IMR-90 (cell line): ENCODE measurements at regions not wholly inside any gene's neighbourhood (a gene's known extent, or its start where the extent isn't known, plus 50 kb on each side); places are given as distances from the start of the nearest gene placed in this dataset.

Source experiments
- ATAC-seq: fragments of 200-7000 bp; cut with Tn5 transposase; 2 replicates; pipeline ENCODE4 v1.9.1; 2020; ENCODE audit warnings: low read depth, mild to moderate bottlenecking, moderate library complexity
- BruUV-seq: library from RNA; stranded (reverse); fragments of 400-500 nt; replicated peaks from 2 replicates; lab custom pipeline; 2021; lab: Mats Ljungman, UMichigan
- CTCF ChIA-PET: fragments of 300-600 bp; formaldehyde crosslinking; extraction: SDS; loops from one replicate; lab custom pipeline; 2021; ENCODE audit warnings: antibody characterized with exemption; lab: Yijun Ruan, JAX
- POLR2A ChIA-PET: fragments of 300-600 bp; sonication (Branson Sonifier 250); formaldehyde crosslinking; loops from one replicate; lab custom pipeline; 2022; ENCODE audit warnings: antibody characterized with exemption; ENCODE audit not compliant: unreplicated experiment; lab: Charles Lee
- DNase-seq: peaks from one replicate; pipeline ENCODE4 v3.0.0; 2013
- H2AFZ ChIP-seq: replicated peaks from 2 replicates; pipeline ENCODE3; 2013; ENCODE audit warnings: low read length, mild to moderate bottlenecking; ENCODE audit not compliant: poor library complexity
- H2AK5ac ChIP-seq: 2 replicates; pipeline ENCODE4 v1.6.1; 2013; ENCODE audit warnings: low read depth, low read length, inconsistent platforms
- H2AK9ac ChIP-seq: replicated peaks from 2 replicates; pipeline ENCODE3; 2013; ENCODE audit warnings: mild to moderate bottlenecking, low read depth, low read length, moderate library complexity; ENCODE audit not compliant: poor library complexity
- H2BK120ac ChIP-seq: 2 replicates; pipeline ENCODE4 v1.6.1; 2013; ENCODE audit warnings: low read depth, low read length, inconsistent platforms
- H2BK15ac ChIP-seq: 3 replicates; pipeline ENCODE4 v1.6.1; 2013; ENCODE audit warnings: low read depth, low read length, inconsistent platforms
- H2BK20ac ChIP-seq: 2 replicates; pipeline ENCODE4 v1.6.1; 2013; ENCODE audit warnings: low read depth, mild to moderate bottlenecking, inconsistent platforms, low read length, moderate library complexity
- H2BK5ac ChIP-seq: 2 replicates; pipeline ENCODE4 v1.6.1; 2013; ENCODE audit warnings: mild to moderate bottlenecking, low read depth, low read length, inconsistent platforms; ENCODE audit not compliant: poor library complexity, severe bottlenecking
- H3K14ac ChIP-seq: replicated peaks from 2 replicates; pipeline ENCODE4 v1.6.1; 2013; ENCODE audit warnings: low read depth, low read length, inconsistent platforms
- H3K18ac ChIP-seq: 2 replicates; pipeline ENCODE4 v1.6.1; 2013; ENCODE audit warnings: low read depth, low read length, control low read depth
- H3K23ac ChIP-seq: 2 replicates; pipeline ENCODE4 v1.6.1; 2013; ENCODE audit warnings: low read depth, low read length, inconsistent platforms
- H3K27ac ChIP-seq: 2 replicates; pipeline ENCODE4 v1.5.1; 2013; ENCODE audit warnings: mild to moderate bottlenecking, control low read depth, low read length; ENCODE audit not compliant: insufficient read depth
- H3K27me3 ChIP-seq: 2 replicates; pipeline ENCODE4 v1.6.1; 2013; ENCODE audit warnings: low read length; ENCODE audit not compliant: control insufficient read depth, insufficient read depth
- H3K36me3 ChIP-seq: 2 replicates; pipeline ENCODE4 v1.6.1; 2013; ENCODE audit warnings: low read length, mixed read lengths; ENCODE audit not compliant: control insufficient read depth, insufficient read depth
- H3K4ac ChIP-seq: 2 replicates; pipeline ENCODE4 v1.6.1; 2013; ENCODE audit warnings: low read depth, low read length, inconsistent platforms
- H3K4me1 ChIP-seq: 2 replicates; pipeline ENCODE4 v1.6.1; 2013; ENCODE audit warnings: low read length, mixed read lengths; ENCODE audit not compliant: control insufficient read depth, insufficient read depth
- H3K4me2 ChIP-seq: 2 replicates; pipeline ENCODE4 v1.6.1; 2013; ENCODE audit warnings: low read depth, mild to moderate bottlenecking, control low read depth, low read length, moderate library complexity
- H3K4me3 ChIP-seq: 2 replicates; pipeline ENCODE4 v1.5.1; 2013; ENCODE audit warnings: low read depth, mild to moderate bottlenecking, control low read depth, low read length, moderate library complexity; ENCODE audit not compliant: insufficient read depth
- H3K56ac ChIP-seq: 2 replicates; pipeline ENCODE4 v1.6.1; 2013; ENCODE audit warnings: low read length, inconsistent platforms; ENCODE audit not compliant: insufficient read depth; ENCODE audit errors: extremely low read depth
- H3K79me1 ChIP-seq, 2 experiments: 2 replicates each; pipeline ENCODE4 v1.6.1; 2013; ENCODE audit warnings: low read length in 2 of 2, inconsistent platforms in 1 of 2, low read depth in 1 of 2
- H3K9ac ChIP-seq: 2 replicates; pipeline ENCODE4 v1.6.1; 2013; ENCODE audit warnings: low read depth, low read length, control low read depth
- H3K9me1 ChIP-seq: 2 replicates; pipeline ENCODE4 v1.6.1; 2013; ENCODE audit warnings: low read length, inconsistent platforms; ENCODE audit not compliant: insufficient read depth
- H3K9me3 ChIP-seq: 2 replicates; pipeline ENCODE4 v1.6.1; 2013; ENCODE audit warnings: low read length; ENCODE audit not compliant: control insufficient read depth, insufficient read depth
- H4K20me1 ChIP-seq: 2 replicates; pipeline ENCODE4 v1.6.1; 2013; ENCODE audit warnings: low read length, inconsistent platforms; ENCODE audit not compliant: insufficient read depth
- H4K5ac ChIP-seq: 2 replicates; pipeline ENCODE4 v1.6.1; 2013; ENCODE audit warnings: mild to moderate bottlenecking, low read depth, low read length, control low read depth
- H4K8ac ChIP-seq, 2 experiments: 2 replicates each; pipeline ENCODE4 v1.6.1; 2013; ENCODE audit warnings: low read depth in 2 of 2, low read length in 2 of 2, control low read depth in 1 of 2, inconsistent platforms in 1 of 2
- H4K91ac ChIP-seq: 2 replicates; pipeline ENCODE4 v1.6.1; 2013; ENCODE audit warnings: low read depth, low read length, inconsistent platforms; ENCODE audit not compliant: insufficient read depth
- BHLHE40 ChIP-seq: fragments of 150-350 bp; IDR thresholded peaks from 2 replicates; pipeline ENCODE4 v1.6.1; 2016; ENCODE audit warnings: mild to moderate bottlenecking, low read depth, low read length
- CEBPB ChIP-seq: IDR thresholded peaks from 2 replicates; pipeline ENCODE4 v1.6.1; 2012; ENCODE audit warnings: low read depth, low read length, improper control_type of control experiment
- CHD1 ChIP-seq: IDR thresholded peaks from 2 replicates; pipeline ENCODE4 v1.6.1; 2012; ENCODE audit warnings: low read depth, low read length, improper control_type of control experiment
- FOS ChIP-seq: fragments of 150-350 bp; IDR thresholded peaks from 2 replicates; pipeline ENCODE4 v1.6.1; 2016; ENCODE audit warnings: low read depth, low read length
- MAFK ChIP-seq: IDR thresholded peaks from 2 replicates; pipeline ENCODE4 v1.6.1; 2012; ENCODE audit warnings: low read depth, low read length, improper control_type of control experiment
- MAZ ChIP-seq: IDR thresholded peaks from 2 replicates; pipeline ENCODE4 v1.6.1; 2012; ENCODE audit warnings: low read depth, mild to moderate bottlenecking, low read length, improper control_type of control experiment, moderate library complexity, borderline replicate concordance
- POLR2A ChIP-seq: IDR thresholded peaks from 2 replicates; pipeline ENCODE4 v1.6.1; 2012; ENCODE audit warnings: mild to moderate bottlenecking, low read depth, low read length
- RFX5 ChIP-seq: IDR thresholded peaks from 2 replicates; pipeline ENCODE4 v1.8.0; 2012; ENCODE audit warnings: low read depth, mild to moderate bottlenecking, low read length, moderate library complexity
- SMC3 ChIP-seq: fragments of 150-350 bp; IDR thresholded peaks from 2 replicates; pipeline ENCODE4 v1.6.1; 2016; ENCODE audit warnings: low read depth, mild to moderate bottlenecking, antibody characterized with exemption, low read length, moderate library complexity
- WGBS, 2 experiments: methylation state at CpG; one replicate each; pipeline versions ENCODE4 v1.1.5 to v1.1.7; 2013; ENCODE audit warnings: missing lambda C conversion rate in 2 of 2; ENCODE audit not compliant: insufficient read length in 1 of 2; ENCODE audit errors: extremely low coverage in 2 of 2; 5-methylcytosine and 5-hydroxymethylcytosine counted together
- dilution Hi-C: fragments of 300-500 bp; cut with HindIII; formaldehyde crosslinking; loops from one replicate; pipeline ENCODE4 v1.14.3; 2018; ENCODE audit warnings: low sequenced_read_pairs; ENCODE audit not compliant: unreplicated experiment
- in situ Hi-C: fragments of 300-500 bp; cut with MboI; formaldehyde crosslinking; loops from 3 replicates; pipeline ENCODE4 v1.14.3; 2019; ENCODE audit warnings: low sequenced_read_pairs, inconsistent platforms, mixed read lengths
- intact Hi-C: fragments of 100-400 bp; cut with micrococcal nuclease; formaldehyde crosslinking; loops from 2 replicates; pipeline ENCODE4 v1.10.0; 2022
- TF ChIP-seq, protein P1 (sequence below): fragments of 150-350 bp; IDR thresholded peaks from 2 replicates; pipeline ENCODE4 v1.6.1; 2016; ENCODE audit warnings: low read depth, mild to moderate bottlenecking, low read length, moderate library complexity, borderline replicate concordance
- TF ChIP-seq, protein P2 (sequence below): fragments of 150-350 bp; IDR thresholded peaks from 2 replicates; pipeline ENCODE4 v1.6.1; 2017; ENCODE audit warnings: mild to moderate bottlenecking, antibody characterized with exemption, low read length, low read depth

DNA sequence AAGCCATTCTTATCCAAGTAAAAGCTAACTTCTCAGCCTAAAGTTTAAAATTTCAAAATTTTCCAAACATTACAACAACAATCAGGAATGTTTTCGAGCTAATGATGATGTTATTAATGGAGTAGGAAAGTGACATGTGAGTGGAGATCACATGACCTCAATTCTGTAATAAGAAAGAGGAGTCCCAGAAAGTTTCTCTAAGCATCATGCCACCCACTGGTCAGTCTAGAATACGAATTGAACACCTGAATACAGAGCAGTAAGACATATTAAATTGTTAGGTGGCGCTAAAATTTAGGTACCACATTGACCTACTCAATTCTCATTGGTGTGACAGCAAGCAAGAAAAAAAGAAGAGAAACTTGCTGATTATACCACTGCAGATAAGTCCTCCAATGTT is 163.9 kb downstream of the DCLK3 start:
- H3K9me3 ChIP-seq: no peaks in the 10 kb centered on the region
- H3K9ac ChIP-seq: no peak overlapping the region
- dilution Hi-C loops: no loop called here
- H3K79me1 ChIP-seq: no peaks in the 10 kb centered on the region
- no peak overlapping the region for H2BK120ac ChIP-seq
- no peak overlapping the region for H4K8ac ChIP-seq
- H3K4me3 ChIP-seq: no peak overlapping the region
- H2BK15ac ChIP-seq: no peak overlapping the region
- intact Hi-C loops: loop anchor here (5.0 kb wide), 1 partner anchor 633 kb away; no protein-coding TSS in a partner anchor
- H3K27me3 ChIP-seq: no peaks in the 10 kb centered on the region
- H2AK5ac ChIP-seq: no peak overlapping the region
- H3K27ac ChIP-seq: no peak overlapping the region
- no peak overlapping the region for H3K18ac ChIP-seq
- H2BK20ac ChIP-seq: no peak overlapping the region
- DNase-seq (no peak), ATAC-seq (no peak)
- no peak overlapping the region for H2BK5ac ChIP-seq
- no peaks in the 10 kb centered on the region for H3K36me3 ChIP-seq
- H3K56ac ChIP-seq: no peak overlapping the region
- no TSS peak for BruUV-seq
- H3K4ac ChIP-seq: no peak overlapping the region
- WGBS, 2 experiments: no CpG with 5 or more reads among the region's 3 CpGs
- H3K14ac ChIP-seq: no peak overlapping the region
- no peak overlapping the region for H2AK9ac ChIP-seq
- H3K4me2 ChIP-seq: no peak overlapping the region
- H4K5ac ChIP-seq: no peak overlapping the region
- ChIA-PET POLR2A (no interaction called here), CTCF (interaction anchor here (1.0 kb wide), 1 partner anchor 30 kb away, joined by 3 read pairs; no protein-coding TSS in a partner anchor)
- H3K23ac ChIP-seq: no peak overlapping the region
- H3K9me1 ChIP-seq: no peaks in the 10 kb centered on the region
- H4K20me1 ChIP-seq: no peaks in the 10 kb centered on the region
- H4K91ac ChIP-seq: no peak overlapping the region
- H2AFZ ChIP-seq: no peak overlapping the region
- H3K4me1 ChIP-seq: no peaks in the 10 kb centered on the region
- no peak for TF ChIP-seq POLR2A
- TF ChIP-seq SMC3: no peak
- TF ChIP-seq RFX5: no peak
- TF ChIP-seq, protein P1, sequence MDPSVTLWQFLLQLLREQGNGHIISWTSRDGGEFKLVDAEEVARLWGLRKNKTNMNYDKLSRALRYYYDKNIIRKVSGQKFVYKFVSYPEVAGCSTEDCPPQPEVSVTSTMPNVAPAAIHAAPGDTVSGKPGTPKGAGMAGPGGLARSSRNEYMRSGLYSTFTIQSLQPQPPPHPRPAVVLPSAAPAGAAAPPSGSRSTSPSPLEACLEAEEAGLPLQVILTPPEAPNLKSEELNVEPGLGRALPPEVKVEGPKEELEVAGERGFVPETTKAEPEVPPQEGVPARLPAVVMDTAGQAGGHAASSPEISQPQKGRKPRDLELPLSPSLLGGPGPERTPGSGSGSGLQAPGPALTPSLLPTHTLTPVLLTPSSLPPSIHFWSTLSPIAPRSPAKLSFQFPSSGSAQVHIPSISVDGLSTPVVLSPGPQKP: no peak
- TF ChIP-seq CEBPB: no peak
- no peak for TF ChIP-seq FOS
- no peak for TF ChIP-seq BHLHE40
- TF ChIP-seq, protein P2, sequence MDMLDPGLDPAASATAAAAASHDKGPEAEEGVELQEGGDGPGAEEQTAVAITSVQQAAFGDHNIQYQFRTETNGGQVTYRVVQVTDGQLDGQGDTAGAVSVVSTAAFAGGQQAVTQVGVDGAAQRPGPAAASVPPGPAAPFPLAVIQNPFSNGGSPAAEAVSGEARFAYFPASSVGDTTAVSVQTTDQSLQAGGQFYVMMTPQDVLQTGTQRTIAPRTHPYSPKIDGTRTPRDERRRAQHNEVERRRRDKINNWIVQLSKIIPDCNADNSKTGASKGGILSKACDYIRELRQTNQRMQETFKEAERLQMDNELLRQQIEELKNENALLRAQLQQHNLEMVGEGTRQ: no peak
- no peak for TF ChIP-seq CHD1
- no peak for TF ChIP-seq MAFK
- TF ChIP-seq MAZ: no peak
- in situ Hi-C loops: no loop called here
